HepG2 (cell line): ENCODE measurements at regions not wholly inside any gene's neighbourhood (a gene's known extent, or its start where the extent isn't known, plus 50 kb on each side); places are given as distances from the start of the nearest gene placed in this dataset.

Source experiments
- CTCF ChIP-seq: sonication (generic); formaldehyde crosslinking; IDR thresholded peaks from 2 replicates; pipeline ENCODE4 v1.5.0; 2020; ENCODE audit warnings: mild to moderate bottlenecking, missing genetic modification reagents, moderate library complexity
- DNMT3B ChIP-seq: conservative IDR thresholded peaks from 2 replicates; pipeline ENCODE4 v1.6.1; 2016; ENCODE audit warnings: missing biosample characterization, control low read depth
- FOXK1 ChIP-seq: sonication (generic); formaldehyde crosslinking; IDR thresholded peaks from 2 replicates; pipeline ENCODE4 v1.4.0; 2020; ENCODE audit warnings: low read depth, missing genetic modification reagents, borderline replicate concordance
- HOXA3 ChIP-seq: sonication (generic); formaldehyde crosslinking; IDR thresholded peaks from 2 replicates; pipeline ENCODE4 v1.5.0; 2020; ENCODE audit warnings: missing genetic modification reagents
- ZC3H13 ChIP-seq: sonication (generic); formaldehyde crosslinking; IDR thresholded peaks from 2 replicates; pipeline ENCODE4 v1.8.1; 2023; ENCODE audit warnings: mild to moderate bottlenecking, missing genetic modification reagents, moderate library complexity
- ZNF629 ChIP-seq: sonication (generic); formaldehyde crosslinking; conservative IDR thresholded peaks from 2 replicates; pipeline ENCODE4 v1.5.0; 2020; ENCODE audit warnings: missing genetic modification reagents

GRCh38 chr14:30357791-30358190 is 201.2 kb upstream of the G2E3 start:
- TF ChIP-seq ZC3H13 (CRISPR knock-in tag) (no peak), FOXK1 (no peak), CTCF (no peak), HOXA3 (CRISPR knock-in tag) (no peak), DNMT3B (CRISPR knock-in tag) (no peak), ZNF629 (no peak)
